ENCODE measurements at regions not wholly inside any gene's neighbourhood (a gene's known extent, or its start where the extent isn't known, plus 50 kb on each side); places are given as distances from the start of the nearest gene placed in this dataset.
A peak's percentile ranks its signal among the peaks of the same experiment; 100 is the strongest.

- no peak for DNase-seq
Measured at GRCh38 chr9:18353473-18353872, 120.5 kb upstream of the ADAMTSL1 start.

GRCh38 chr9:18357321-18357720 is 116.6 kb upstream of the ADAMTSL1 start:
- peak; percentile 3 for DNase-seq

GRCh38 chr9:18358325-18358724 is 115.6 kb upstream of the ADAMTSL1 start:
- no peak for DNase-seq

GRCh38 chr9:18359335-18359734 is 114.6 kb upstream of the ADAMTSL1 start:
- DNase-seq: no peak

GRCh38 chr9:18360005-18360404 is 113.9 kb upstream of the ADAMTSL1 start:
- no peak for DNase-seq

- DNase-seq: no peak
Measured at GRCh38 chr9:18361646-18362045, 112.3 kb upstream of the ADAMTSL1 start.

GRCh38 chr9:18362166-18362565 is 111.8 kb upstream of the ADAMTSL1 start:
- DNase-seq: no peak

GRCh38 chr9:18362901-18363685 is 110.9 kb upstream of the ADAMTSL1 start:
- DNase-seq: no peak

- no peak for DNase-seq
Measured at GRCh38 chr9:18365651-18366050, 108.3 kb upstream of the ADAMTSL1 start.

- DNase-seq: no peak
Measured at GRCh38 chr9:18366184-18366583, 107.8 kb upstream of the ADAMTSL1 start.

GRCh38 chr9:18368206-18368605 is 105.7 kb upstream of the ADAMTSL1 start:
- no peak for DNase-seq

GRCh38 chr9:18371141-18371540 is 102.8 kb upstream of the ADAMTSL1 start:
- no peak for DNase-seq

GRCh38 chr9:18371621-18372020 is 102.3 kb upstream of the ADAMTSL1 start:
- DNase-seq: no peak

GRCh38 chr9:18379073-18379811 is 94.7 kb upstream of the ADAMTSL1 start:
- DNase-seq: no peak

GRCh38 chr9:18382243-18382642 is 91.7 kb upstream of the ADAMTSL1 start:
- no peak for DNase-seq

- DNase-seq: no peak
Measured at GRCh38 chr9:18384066-18384465, 89.9 kb upstream of the ADAMTSL1 start.

GRCh38 chr9:18385696-18386490 is 88.1 kb upstream of the ADAMTSL1 start:
- no peak for DNase-seq

- DNase-seq: no peak
Measured at GRCh38 chr9:18390393-18390792, 83.6 kb upstream of the ADAMTSL1 start.

- DNase-seq: no peak
Measured at GRCh38 chr9:18393340-18394130, 80.4 kb upstream of the ADAMTSL1 start.

GRCh38 chr9:18394847-18395351 is 79.1 kb upstream of the ADAMTSL1 start:
- DNase-seq: no peak

GRCh38 chr9:18396102-18396728 is 77.7 kb upstream of the ADAMTSL1 start:
- DNase-seq: peak; percentile 35

GRCh38 chr9:18397076-18397475 is 76.9 kb upstream of the ADAMTSL1 start:
- no peak for DNase-seq

All from hematopoietic multipotent progenitor cell treated with erythropoietin and hydrocortisone succinate and interleukin-3 and kit ligand, for 4 days (in vitro differentiated cells).